GM12874 (cell line): ENCODE measurements at regions not wholly inside any gene's neighbourhood (a gene's known extent, or its start where the extent isn't known, plus 50 kb on each side); places are given as distances from the start of the nearest gene placed in this dataset.
A peak's percentile ranks its signal among the peaks of the same experiment; 100 is the strongest.

Experiments
- TF ChIP-seq, protein P1 (sequence below): IDR thresholded peaks from 2 replicates; pipeline ENCODE4 v1.5.1; 2011; ENCODE audit warnings: low read depth, mild to moderate bottlenecking, control low read depth, low read length, moderate library complexity; ENCODE audit not compliant: insufficient read depth

DNA sequence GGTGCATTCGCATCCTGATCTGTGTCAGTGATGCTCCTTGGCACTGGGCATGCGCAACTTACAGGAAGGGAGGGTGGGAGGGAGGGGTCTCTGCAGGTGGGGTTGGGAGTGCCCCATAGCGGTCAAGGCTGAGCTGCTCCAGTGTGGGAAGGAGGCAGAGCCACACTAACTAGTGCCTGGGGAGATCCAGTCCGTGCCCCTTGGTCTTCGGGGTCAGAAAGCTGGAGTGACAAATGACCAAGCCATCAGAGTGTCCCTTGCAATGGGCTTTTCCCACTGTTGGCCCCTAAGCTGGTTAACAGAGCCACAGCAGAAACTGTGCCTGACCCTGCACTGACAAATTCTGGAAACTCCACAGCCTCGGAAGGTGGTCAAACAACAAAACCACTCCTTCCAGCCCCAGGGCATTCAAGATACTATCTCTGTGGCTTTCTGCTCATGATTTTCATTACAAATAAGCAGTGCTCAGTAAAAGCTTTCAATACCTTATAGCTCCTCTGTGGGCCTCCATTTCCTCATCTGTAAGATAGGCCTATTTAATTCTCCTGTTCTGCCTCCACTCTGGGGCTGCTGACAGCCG is 138.1 kb upstream of the UNC5B start:
- TF ChIP-seq, protein P1, sequence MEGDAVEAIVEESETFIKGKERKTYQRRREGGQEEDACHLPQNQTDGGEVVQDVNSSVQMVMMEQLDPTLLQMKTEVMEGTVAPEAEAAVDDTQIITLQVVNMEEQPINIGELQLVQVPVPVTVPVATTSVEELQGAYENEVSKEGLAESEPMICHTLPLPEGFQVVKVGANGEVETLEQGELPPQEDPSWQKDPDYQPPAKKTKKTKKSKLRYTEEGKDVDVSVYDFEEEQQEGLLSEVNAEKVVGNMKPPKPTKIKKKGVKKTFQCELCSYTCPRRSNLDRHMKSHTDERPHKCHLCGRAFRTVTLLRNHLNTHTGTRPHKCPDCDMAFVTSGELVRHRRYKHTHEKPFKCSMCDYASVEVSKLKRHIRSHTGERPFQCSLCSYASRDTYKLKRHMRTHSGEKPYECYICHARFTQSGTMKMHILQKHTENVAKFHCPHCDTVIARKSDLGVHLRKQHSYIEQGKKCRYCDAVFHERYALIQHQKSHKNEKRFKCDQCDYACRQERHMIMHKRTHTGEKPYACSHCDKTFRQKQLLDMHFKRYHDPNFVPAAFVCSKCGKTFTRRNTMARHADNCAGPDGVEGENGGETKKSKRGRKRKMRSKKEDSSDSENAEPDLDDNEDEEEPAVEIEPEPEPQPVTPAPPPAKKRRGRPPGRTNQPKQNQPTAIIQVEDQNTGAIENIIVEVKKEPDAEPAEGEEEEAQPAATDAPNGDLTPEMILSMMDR, result no peak

DNA sequence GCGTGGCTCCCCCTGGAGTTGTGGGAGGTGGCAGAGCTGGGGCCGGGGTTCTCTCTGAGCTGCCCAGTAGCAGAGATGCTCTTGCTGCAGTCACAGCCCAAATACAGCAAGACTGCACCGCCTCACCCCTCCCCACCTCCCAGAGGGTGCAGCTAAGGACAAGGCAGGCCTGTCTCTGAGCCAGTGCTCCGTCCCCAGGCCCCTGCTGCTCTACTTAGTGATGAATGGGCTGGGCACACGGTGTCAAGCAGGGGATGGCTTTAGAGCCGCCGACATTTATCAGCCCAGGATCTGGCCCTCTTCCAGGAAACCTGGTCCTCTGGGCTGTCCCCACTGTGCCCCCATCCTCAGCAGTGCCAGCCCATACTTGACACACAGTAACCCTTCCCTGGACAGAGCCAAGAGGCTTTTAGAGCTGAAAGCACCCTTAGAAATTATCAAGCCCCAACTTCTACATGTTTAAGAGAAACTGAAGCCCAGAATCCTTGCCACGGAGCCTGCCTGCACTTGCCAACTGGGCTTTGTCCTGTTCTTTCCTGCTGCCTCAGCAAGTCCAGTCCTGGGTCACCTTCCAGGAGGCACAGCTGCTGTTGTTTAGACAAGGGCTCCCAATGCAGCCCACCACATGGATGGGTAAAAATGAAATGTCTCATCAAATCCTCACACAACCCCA is 137.1 kb upstream of the UNC5B start:
- TF ChIP-seq, protein P1, result no peak

DNA sequence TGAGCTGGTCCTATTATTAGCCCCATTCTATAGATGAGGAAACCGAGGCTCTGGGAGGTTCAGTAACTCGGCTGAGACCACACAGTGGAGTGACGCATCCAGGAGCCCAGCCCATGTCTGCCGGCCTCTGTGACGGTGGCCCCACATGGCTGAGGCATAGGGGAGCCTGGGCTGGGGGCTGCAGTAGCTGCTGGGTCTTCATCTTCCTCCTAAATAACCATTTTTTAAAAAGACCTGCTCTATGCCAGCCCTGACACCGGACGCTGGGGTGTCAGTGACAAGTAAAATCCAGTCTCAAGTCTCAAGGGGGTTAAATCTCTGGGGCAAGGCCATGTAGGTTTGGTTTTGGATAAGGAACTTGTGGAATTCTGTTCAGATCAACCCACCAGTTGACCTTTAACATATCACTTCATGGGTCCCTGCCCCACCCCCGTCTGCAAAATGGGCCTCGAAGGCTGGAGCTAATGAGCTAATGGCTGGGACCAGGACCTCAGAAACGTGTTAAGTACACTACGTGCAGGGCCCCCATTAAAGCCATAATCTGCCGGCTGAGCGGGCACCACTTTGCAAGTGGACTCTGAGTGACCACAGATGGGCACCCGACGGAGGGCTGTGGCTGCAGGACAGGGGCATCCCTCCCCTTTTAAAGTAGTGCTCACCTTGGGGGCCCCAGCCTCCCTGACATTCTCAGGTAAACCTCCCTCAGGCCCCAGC is 136.5 kb upstream of the UNC5B start:
- TF ChIP-seq, protein P1, result no peak

DNA sequence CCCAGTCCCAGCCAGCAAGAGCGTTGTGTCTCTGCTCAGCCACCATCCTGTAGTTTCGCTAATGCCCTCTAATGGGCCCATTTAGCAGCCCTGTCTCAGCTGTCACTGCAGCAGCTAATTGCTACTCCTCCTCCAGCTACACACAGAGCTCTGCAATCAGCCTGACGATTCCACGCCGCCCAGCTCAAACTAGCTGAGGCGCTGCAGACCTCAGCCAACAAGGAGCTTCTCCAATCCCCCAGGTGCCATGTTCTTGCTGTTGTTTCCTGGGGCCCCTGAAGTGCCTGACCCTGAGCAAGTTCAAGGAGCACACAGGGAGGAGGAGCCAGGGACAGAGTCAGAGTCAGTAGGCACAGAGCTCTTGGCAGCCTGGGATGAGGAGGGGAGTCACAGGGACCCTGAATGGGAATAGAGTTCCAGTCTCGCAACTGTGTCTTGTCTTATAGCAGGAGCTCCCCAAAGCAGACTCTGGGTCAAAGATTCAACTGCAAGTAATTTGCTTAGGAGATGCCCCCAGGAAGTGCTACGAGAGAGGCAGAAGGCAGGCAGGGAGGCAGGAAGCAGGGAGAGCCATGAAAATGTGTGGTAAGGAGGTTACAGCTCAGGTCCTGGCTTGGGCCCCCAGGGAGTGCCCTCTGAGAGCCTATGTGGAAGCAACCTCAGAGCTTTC is 135.8 kb upstream of the UNC5B start:
- TF ChIP-seq, protein P1, result 0 out of 2 replicates have a peak, but pooled peaks have one; percentile 2

DNA sequence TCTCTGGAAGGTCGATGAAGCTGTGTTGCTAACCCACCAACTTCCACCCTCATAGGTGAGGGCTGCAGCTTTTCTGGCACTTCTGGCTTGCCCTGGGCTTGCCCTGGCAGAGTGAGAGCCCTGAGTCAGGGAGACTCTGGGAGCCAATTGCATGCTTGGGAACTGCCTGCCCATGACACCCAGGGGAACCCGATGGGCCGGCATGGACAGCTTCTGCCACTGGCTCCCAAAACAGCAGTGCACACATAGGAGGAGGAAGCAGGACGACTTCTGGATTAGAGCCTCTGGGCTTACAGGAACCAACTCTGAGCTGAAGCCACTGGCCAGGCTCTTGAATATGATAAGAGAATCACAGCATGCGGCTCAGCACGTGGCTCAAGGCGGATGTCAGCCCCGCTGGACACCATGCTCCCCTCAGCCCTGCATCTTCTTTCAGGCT is 135.2 kb upstream of the UNC5B start:
- TF ChIP-seq, protein P1, result no peak

DNA sequence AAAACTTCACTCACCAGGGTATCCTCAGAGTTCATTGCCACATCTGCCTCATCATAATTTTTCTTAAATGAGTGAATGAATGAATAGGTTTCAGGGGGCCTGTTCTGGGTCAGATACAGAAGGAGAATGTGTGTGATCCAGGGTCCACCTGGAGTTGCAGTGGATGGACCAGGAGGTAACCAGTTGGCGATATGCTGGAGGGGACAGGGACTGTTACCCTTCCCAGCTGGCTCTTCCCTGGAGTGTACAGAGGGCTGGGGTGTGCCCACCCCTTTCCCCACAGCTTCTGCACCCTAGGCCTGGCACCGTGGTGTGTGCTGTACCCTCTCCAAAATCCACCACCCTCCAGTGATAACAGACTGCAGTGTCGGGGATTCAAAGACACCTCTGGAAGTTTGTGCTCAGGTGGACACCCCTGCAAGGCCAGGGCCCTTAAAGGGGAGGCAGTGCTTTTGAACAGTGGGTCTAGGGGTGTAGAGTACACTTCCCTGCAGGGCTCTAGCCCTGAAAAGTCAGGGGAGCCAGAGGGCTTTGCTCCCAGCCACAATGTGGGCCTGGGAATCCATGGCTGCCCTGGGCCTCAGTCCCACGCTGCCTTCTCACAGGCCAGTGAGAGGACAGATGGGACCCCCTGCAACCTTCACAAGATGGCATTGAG is 134.4 kb upstream of the UNC5B start:
- TF ChIP-seq, protein P1, result no peak
